Endodermal cell (in vitro differentiated cells): ENCODE measurements at regions not wholly inside any gene's neighbourhood (a gene's known extent, or its start where the extent isn't known, plus 50 kb on each side); places are given as distances from the start of the nearest gene placed in this dataset.
A peak's percentile ranks its signal among the peaks of the same experiment; 100 is the strongest.

Experiments
- DNase-seq: peaks from one replicate; pipeline ENCODE4 v3.0.0-alpha.2; 2017
- H3K27ac ChIP-seq: 2 replicates; pipeline ENCODE4 v1.5.1; 2013; ENCODE audit warnings: mild to moderate bottlenecking, low read depth, low read length, moderate library complexity
- H3K27me3 ChIP-seq: 2 replicates; pipeline ENCODE4 v1.6.1; 2013; ENCODE audit warnings: mild to moderate bottlenecking, low read length, moderate library complexity; ENCODE audit not compliant: insufficient read depth, control insufficient read depth, poor library complexity, severe bottlenecking
- H3K36me3 ChIP-seq: 2 replicates; pipeline ENCODE4 v1.7.0; 2013; ENCODE audit warnings: mild to moderate bottlenecking, low read length, moderate library complexity; ENCODE audit not compliant: control insufficient read depth, insufficient read depth
- H3K4me1 ChIP-seq: one replicate; pipeline ENCODE4 v1.7.0; 2013; ENCODE audit warnings: low read length; ENCODE audit not compliant: control insufficient read depth, insufficient read depth
- H3K4me3 ChIP-seq: 2 replicates; pipeline ENCODE4 v1.5.1; 2013; ENCODE audit warnings: mild to moderate bottlenecking, low read length, moderate library complexity
- H3K9ac ChIP-seq: 2 replicates; pipeline ENCODE4 v1.6.1; 2013; ENCODE audit warnings: mild to moderate bottlenecking, low read length, moderate library complexity; ENCODE audit not compliant: poor library complexity, severe bottlenecking; ENCODE audit errors: extremely low read depth
- H3K9me3 ChIP-seq: 2 replicates; pipeline ENCODE4 v1.6.1; 2013; ENCODE audit warnings: mild to moderate bottlenecking, low read length, moderate library complexity; ENCODE audit not compliant: control insufficient read depth
- H3K27ac Mint-ChIP-seq: 2 replicates; pipeline ENCODE4 v1.8.0; 2020; ENCODE audit warnings: mixed read lengths
- H3K27me3 Mint-ChIP-seq: 2 replicates; pipeline ENCODE4 v1.8.0; 2021; ENCODE audit warnings: mild to moderate bottlenecking, mixed read lengths; ENCODE audit not compliant: insufficient read depth
- H3K36me3 Mint-ChIP-seq: 2 replicates; pipeline ENCODE4 v1.8.0; 2020; ENCODE audit warnings: low read depth, mixed read lengths
- H3K4me1 Mint-ChIP-seq: 2 replicates; pipeline ENCODE4 v1.8.0; 2020; ENCODE audit warnings: mixed read lengths
- H3K4me3 Mint-ChIP-seq: 2 replicates; pipeline ENCODE4 v1.8.0; 2020; ENCODE audit warnings: mild to moderate bottlenecking, moderate library complexity, mixed read lengths
- H3K9me3 Mint-ChIP-seq: 2 replicates; pipeline ENCODE4 v1.8.0; 2020; ENCODE audit warnings: mild to moderate bottlenecking, mixed read lengths
- WGBS, 2 experiments: methylation state at CpG; one replicate each; pipeline versions ENCODE4 v1.1.5 to v1.1.7; 2013; ENCODE audit warnings: missing lambda C conversion rate in 2 of 2, mixed read lengths in 1 of 2; ENCODE audit not compliant: insufficient coverage in 1 of 2, insufficient read length in 1 of 2; 5-methylcytosine and 5-hydroxymethylcytosine counted together
- TF ChIP-seq, protein P1 (sequence below): fragments of 200-600 bp; sonication (generic); conservative IDR thresholded peaks from 2 replicates; pipeline ENCODE4 v1.5.0; 2021; ENCODE audit warnings: antibody characterized with exemption, mild to moderate bottlenecking

- no peaks in the 10 kb centered on the region for H3K9me3 Mint-ChIP-seq
- TF ChIP-seq, protein P1, sequence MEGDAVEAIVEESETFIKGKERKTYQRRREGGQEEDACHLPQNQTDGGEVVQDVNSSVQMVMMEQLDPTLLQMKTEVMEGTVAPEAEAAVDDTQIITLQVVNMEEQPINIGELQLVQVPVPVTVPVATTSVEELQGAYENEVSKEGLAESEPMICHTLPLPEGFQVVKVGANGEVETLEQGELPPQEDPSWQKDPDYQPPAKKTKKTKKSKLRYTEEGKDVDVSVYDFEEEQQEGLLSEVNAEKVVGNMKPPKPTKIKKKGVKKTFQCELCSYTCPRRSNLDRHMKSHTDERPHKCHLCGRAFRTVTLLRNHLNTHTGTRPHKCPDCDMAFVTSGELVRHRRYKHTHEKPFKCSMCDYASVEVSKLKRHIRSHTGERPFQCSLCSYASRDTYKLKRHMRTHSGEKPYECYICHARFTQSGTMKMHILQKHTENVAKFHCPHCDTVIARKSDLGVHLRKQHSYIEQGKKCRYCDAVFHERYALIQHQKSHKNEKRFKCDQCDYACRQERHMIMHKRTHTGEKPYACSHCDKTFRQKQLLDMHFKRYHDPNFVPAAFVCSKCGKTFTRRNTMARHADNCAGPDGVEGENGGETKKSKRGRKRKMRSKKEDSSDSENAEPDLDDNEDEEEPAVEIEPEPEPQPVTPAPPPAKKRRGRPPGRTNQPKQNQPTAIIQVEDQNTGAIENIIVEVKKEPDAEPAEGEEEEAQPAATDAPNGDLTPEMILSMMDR, result no peak
- no peak overlapping the region for H3K4me3 Mint-ChIP-seq
- H3K27ac Mint-ChIP-seq, result no peak overlapping the region
- DNase-seq, result no peak
- 96 to 100% methylated on average over 6 to 7 of the region's 7 CpGs for WGBS, 2 experiments
- H3K27me3 Mint-ChIP-seq, result no peaks in the 10 kb centered on the region
- Histone ChIP-seq H3K9me3 (no peaks in the 10 kb centered on the region), H3K27ac (no peak overlapping the region), H3K9ac (no peak overlapping the region), H3K4me1 (peaks cover 16% of the 10 kb centered on the region), H3K4me3 (no peak overlapping the region), H3K36me3 (no peaks in the 10 kb centered on the region), H3K27me3 (no peaks in the 10 kb centered on the region)
- H3K4me1 Mint-ChIP-seq, result peaks cover 36% of the 10 kb centered on the region
- H3K36me3 Mint-ChIP-seq, result no peaks in the 10 kb centered on the region
Measured at GRCh38 chr11:70823771-70824170, 425.4 kb downstream of the CTTN start.

- DNase-seq, result peak; percentile 63
- no peak overlapping the region for H3K4me3 ChIP-seq
- H3K4me1 ChIP-seq, result peaks cover 16% of the 10 kb centered on the region
- H3K9ac ChIP-seq, result no peak overlapping the region
- Mint-ChIP-seq H3K27ac (peak overlapping the region; percentile 64), H3K27me3 (no peaks in the 10 kb centered on the region), H3K4me3 (peak overlapping the region; percentile 26), H3K36me3 (no peaks in the 10 kb centered on the region), H3K9me3 (no peaks in the 10 kb centered on the region), H3K4me1 (peaks cover 36% of the 10 kb centered on the region)
- TF ChIP-seq, protein P1, result no peak
- H3K36me3 ChIP-seq, result no peaks in the 10 kb centered on the region
- no peaks in the 10 kb centered on the region for H3K9me3 ChIP-seq
- WGBS, 2 experiments, result 48 to 59% methylated on average over 6 to 17 of the region's 17 CpGs
- no peak overlapping the region for H3K27ac ChIP-seq
- no peaks in the 10 kb centered on the region for H3K27me3 ChIP-seq
Measured at GRCh38 chr11:70824605-70825245, 426.4 kb downstream of the CTTN start.

DNA sequence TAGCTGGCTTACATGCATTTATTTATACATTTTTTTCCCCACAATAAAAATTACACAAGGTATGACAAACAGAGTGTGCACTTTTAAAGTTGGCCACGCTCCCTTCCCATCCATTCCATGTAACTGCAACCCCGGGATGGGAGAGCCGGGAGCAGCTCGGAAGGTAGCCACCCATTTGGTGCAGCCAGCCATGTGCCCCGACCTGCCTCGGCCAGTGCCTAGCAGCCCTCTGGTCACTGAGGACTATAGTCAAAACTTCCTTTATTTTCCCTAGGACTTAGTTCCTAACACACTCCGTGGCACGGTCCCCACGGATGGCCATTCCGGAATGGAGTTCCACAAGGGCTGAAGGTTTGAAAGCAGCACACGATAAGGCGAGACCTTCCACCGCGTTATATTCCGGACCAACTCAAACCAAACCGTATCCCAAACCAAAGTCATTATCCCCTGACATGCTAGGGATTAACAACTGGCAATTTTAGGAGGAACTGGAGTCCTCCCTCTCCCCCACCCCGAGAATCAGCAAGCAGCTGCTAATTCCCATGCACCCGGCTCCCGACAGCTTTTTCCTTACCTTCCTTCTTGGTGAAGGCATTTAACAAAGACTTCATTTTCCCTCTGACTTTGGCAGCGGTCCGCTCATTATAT is 426.4 kb downstream of the SHANK2 start:
- peaks cover 16% of the 10 kb centered on the region for H3K4me1 ChIP-seq
- no peak for DNase-seq
- TF ChIP-seq, protein P1, result no peak
- no peak overlapping the region for H3K9ac ChIP-seq
- H3K27me3 ChIP-seq, result no peaks in the 10 kb centered on the region
- 83 to 88% methylated on average over 17 to 21 of the region's 21 CpGs for WGBS, 2 experiments
- no peaks in the 10 kb centered on the region for H3K27me3 Mint-ChIP-seq
- no peak overlapping the region for H3K27ac Mint-ChIP-seq
- H3K9me3 Mint-ChIP-seq, result no peaks in the 10 kb centered on the region
- peak overlapping the region; percentile 49 for H3K4me3 ChIP-seq
- peaks cover 36% of the 10 kb centered on the region for H3K4me1 Mint-ChIP-seq
- H3K4me3 Mint-ChIP-seq, result no peak overlapping the region
- no peaks in the 10 kb centered on the region for H3K36me3 ChIP-seq
- peak overlapping the region; percentile 85 for H3K27ac ChIP-seq
- no peaks in the 10 kb centered on the region for H3K9me3 ChIP-seq
- no peaks in the 10 kb centered on the region for H3K36me3 Mint-ChIP-seq
